Sigmoid colon (tissue), 4 donors: ENCODE measurements at regions not wholly inside any gene's neighbourhood (a gene's known extent, or its start where the extent isn't known, plus 50 kb on each side); places are given as distances from the start of the nearest gene placed in this dataset.

Experiments used
- POLR2A ChIP-seq, 2 donors: fragments of 450-650 bp; IDR thresholded peaks; one replicate each; pipeline ENCODE4 v1.6.1; 2016; ENCODE audit warnings: antibody characterized with exemption in 2 of 2, mild to moderate bottlenecking in 2 of 2, moderate library complexity in 2 of 2
- POLR2AphosphoS5 ChIP-seq, 4 donors: sonication (generic); formaldehyde crosslinking; IDR thresholded peaks; one replicate each; pipeline ENCODE4 v1.6.1; 2017; ENCODE audit warnings: antibody characterized with exemption in 4 of 4
- TF ChIP-seq, protein P1 (sequence below), 4 experiments: fragments of 450-650 bp in 3 of 4; fragments of 200-600 bp in 1 of 4; IDR thresholded peaks; one replicate each; pipeline ENCODE4 v1.5.1; 2016 to 2019; ENCODE audit warnings: antibody characterized with exemption in 4 of 4, mild to moderate bottlenecking in 3 of 4, moderate library complexity in 2 of 4

DNA sequence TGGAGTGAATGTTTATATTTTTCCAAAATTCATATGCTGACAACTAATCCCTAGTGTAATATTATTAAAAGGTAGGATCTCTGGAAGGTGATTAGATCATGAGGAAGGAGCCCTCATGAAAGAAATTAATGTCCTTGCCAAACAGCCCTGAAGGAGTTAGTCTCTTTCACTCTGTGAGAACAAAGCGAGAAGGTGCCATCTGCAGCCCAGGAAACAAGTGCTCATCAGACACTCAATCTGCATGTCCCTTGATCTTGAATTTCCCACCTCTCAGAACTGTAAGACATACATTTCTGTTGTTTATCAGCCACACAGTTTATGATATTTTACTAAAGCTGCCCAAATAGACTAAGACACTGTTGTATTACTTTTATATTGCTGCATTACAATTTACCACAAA is 1283.4 kb downstream of the PCDH7 start:
- TF ChIP-seq, protein P1, sequence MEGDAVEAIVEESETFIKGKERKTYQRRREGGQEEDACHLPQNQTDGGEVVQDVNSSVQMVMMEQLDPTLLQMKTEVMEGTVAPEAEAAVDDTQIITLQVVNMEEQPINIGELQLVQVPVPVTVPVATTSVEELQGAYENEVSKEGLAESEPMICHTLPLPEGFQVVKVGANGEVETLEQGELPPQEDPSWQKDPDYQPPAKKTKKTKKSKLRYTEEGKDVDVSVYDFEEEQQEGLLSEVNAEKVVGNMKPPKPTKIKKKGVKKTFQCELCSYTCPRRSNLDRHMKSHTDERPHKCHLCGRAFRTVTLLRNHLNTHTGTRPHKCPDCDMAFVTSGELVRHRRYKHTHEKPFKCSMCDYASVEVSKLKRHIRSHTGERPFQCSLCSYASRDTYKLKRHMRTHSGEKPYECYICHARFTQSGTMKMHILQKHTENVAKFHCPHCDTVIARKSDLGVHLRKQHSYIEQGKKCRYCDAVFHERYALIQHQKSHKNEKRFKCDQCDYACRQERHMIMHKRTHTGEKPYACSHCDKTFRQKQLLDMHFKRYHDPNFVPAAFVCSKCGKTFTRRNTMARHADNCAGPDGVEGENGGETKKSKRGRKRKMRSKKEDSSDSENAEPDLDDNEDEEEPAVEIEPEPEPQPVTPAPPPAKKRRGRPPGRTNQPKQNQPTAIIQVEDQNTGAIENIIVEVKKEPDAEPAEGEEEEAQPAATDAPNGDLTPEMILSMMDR (IDR thresholded peaks at IDR 0.05): no peak
- no peak for TF ChIP-seq POLR2AphosphoS5 (IDR thresholded peaks at IDR 0.05)
- TF ChIP-seq POLR2A (IDR thresholded peaks at IDR 0.05): no peak
